OCI-M2 (cell line): ENCODE measurements at regions not wholly inside any gene's neighbourhood (a gene's known extent, or its start where the extent isn't known, plus 50 kb on each side); places are given as distances from the start of the nearest gene placed in this dataset.
"Not testable (repeated sequence)": the region's sequence is repeated elsewhere in the genome, so short reads cannot be mapped to it uniquely, and the experiment has no call there.

ENCODE experiments used
- DNase-seq: peaks from one replicate; lab custom pipeline; 2025; ENCODE audit not compliant: unreplicated experiment; lab: John Stamatoyannopoulos, UW

DNA sequence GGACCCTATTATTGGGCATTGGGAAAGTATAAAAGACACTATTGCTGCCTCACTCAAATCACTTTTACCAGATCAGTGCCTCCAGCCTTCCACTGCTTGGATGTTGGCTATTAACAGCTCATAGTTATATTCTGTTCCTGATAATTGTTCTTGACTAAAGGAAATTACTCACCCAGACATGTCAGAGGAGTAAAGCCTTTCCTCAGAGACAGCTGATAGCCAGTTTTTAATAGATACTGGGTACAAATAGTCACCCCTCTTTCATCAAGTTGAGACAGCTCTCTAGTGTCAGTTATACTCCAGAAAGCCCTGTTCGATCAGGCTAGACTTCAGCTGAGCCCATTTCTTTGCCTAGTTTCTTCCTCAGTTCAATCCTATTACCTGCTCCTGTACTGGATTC, 876.1 kb upstream of the B3GALT2 start:
- no peak for DNase-seq

DNA sequence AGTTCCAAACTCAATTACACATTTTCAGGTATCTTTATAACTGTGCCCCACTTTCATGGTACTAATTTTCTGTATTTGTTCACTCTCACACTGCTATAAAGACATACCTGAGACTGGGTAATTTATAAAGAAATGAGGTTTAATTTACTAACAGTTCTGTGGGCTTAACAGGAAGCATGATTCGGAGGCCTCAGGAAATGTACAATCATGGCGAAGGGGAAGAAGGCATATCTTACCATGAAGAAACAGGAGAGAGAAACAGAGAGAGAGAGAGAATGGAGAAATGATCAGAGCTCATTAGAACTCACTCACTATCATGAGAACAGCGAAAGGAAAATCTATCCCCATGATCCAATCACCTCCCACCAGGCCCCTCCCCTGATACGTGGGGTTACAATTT, 874.1 kb upstream of the B3GALT2 start:
- DNase-seq, result no peak

DNA sequence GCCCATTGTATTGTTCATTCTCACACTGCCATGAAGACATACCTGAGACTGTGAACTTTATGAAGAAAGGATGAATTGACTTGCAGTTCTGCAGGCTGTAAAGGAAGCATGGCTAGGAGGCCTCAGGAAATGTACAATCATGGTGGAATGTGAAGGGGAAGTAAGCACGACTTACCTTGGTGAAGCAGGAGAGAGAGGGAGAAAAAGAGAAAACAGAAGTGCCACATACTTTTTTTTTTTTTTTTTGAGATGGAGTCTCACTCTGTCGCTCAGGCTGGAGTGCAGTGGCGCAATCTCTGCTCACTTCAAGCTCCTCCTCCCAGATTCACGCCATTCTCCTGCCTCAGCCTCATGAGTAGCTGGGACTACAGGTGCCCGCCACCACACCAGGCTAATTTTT, 871.9 kb upstream of the B3GALT2 start:
- DNase-seq, result not testable (repeated sequence)

DNA sequence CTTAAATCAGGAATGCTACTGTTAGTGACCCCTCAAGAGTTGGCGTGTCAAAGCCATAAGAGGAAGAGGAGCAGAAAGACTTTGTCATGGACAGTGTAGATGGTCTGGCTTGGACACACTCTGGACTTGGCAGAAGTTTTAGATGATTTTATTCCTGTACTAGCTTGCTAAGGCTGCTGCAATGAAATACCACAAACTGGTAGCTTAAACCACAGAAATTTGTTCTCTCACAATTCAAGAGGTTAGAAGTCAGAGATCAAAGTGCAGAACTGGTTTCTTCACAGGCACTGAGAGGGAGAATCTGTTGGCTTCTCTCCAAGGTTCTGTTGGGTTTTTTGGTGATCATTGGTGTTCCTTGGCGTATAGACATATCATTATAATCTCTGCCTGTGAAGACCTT, 869.8 kb upstream of the B3GALT2 start:
- DNase-seq, result no peak

DNA sequence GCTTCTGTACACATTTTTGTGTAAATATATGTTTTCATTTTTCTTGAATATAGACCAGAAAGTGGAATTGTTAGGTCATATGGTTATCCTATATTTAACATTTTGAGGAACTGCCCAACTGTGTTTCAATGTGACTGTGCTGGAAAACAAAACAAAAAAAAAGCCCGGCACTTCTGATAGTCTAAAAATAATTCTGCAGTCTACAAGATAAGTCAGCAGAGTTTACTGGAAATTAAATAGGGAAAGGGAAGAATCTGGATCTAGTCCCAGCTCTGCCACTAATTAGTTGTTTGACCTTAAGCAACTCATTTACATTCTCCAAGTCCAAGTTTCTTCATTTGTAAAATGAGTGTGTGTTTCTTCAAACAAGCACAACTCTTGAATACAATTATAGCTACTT, 869.1 kb upstream of the B3GALT2 start:
- no peak for DNase-seq

DNA sequence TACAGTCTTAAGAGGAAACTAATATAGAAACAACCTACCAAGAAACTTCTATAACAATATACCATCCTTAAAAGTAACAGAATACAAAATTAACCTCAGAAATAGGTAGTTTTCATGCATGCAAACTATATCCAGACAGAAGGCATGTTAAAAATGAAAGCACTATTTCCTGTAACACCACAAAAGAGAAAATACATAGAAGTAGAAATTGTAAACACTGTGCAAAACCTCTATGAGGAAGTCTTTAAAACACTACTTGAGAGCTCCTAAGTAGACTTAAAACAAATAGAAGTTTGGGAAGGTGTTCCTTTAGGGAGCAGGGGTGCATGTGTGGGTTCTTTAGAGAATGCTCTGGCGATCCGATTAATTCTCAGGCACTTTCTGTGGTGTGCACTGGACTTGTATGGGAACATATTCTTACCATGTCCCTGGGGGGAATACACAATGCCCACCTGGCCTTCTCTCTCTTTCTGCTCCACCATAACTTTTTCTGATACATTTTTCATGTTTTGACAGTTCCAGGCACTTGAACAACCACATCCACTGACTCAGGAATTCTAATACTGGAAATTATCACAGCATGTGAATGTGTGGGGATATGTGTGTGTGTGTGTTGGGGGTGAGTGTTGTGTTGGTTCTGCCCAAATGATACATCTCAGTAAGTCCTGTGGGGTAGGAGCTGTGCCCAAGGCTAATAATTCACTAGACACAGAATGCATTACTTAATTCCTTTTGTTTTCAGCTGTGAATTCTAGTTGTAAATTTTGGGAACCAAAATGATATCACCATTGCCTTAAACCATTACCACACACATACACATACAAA, 866.3 kb upstream of the B3GALT2 start:
- DNase-seq, result no peak

DNA sequence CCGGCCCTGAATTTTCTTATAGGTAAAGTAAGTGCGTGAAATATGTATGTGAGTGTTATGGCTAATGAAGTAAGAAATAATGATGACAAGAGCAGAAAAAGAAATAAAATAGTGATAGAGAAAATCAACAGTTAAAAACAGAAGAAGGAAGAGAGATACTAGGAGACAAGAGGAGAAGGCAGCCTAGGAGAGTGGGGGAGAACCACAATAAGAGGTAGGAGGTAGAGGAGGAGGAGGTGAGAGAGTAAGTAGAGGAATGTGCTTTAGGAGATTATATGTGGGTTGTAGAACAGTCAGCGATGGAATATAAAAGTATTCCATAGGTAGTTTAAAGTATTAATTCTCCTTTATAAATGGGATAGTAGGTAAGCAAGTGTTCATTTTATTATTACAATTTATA, 861.5 kb upstream of the B3GALT2 start:
- DNase-seq, result no peak

DNA sequence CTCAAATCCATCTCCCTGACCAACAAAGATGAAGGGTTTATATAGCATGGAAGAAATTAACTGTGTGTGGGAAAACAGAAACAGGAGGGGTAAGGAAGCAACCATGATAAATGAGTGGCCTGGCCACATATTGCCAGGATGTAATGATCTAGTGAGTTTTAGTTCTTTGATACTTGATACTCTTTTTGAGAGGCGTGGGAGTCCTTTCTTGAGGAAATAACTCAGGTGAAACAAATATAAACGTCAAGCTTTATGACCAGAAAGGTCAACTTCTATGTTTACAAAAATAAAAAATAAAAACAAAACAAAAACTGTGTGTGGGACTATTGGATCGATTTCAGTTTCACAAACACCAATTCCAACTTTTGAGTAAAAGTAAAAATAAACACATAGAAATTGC, 860.8 kb upstream of the B3GALT2 start:
- no peak for DNase-seq

DNA sequence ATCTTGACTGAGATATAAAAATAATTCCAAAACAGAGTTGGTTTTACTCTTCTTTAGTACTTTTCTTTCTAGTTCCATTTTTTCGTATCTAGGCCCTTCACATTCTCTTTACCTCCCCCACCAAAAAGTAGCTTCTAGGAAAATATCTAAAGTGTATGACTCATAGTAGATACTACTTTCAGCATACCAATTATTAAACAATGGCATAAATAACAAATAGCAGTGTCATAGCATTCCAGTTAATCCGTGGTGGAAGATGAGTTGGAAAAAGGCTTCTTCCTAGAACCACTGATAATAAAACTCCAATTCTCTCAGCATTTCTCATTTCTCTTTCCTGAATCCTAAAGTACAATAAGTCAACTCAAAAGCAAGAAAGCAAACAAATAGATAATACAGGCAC, 859.0 kb upstream of the B3GALT2 start:
- no peak for DNase-seq

DNA sequence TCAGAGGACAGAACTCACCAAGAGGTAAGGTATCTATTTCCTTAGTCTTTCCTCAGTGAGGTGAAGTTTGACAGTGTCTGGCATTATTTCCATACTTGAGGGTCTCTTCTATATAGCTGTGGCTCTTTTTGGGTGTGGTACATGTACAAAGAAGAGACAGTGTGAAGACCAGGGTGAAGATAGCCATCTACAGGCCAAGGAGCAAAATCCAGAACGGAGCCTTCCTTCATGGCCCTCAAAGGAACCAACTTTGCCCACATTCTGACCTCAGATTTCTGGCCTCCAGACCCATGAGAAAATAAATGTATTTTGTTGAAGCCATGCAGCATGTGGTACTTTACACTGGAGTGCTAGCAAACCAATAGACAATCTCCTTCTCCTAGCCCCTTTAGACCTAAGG, 858.5 kb upstream of the B3GALT2 start:
- DNase-seq, result no peak

DNA sequence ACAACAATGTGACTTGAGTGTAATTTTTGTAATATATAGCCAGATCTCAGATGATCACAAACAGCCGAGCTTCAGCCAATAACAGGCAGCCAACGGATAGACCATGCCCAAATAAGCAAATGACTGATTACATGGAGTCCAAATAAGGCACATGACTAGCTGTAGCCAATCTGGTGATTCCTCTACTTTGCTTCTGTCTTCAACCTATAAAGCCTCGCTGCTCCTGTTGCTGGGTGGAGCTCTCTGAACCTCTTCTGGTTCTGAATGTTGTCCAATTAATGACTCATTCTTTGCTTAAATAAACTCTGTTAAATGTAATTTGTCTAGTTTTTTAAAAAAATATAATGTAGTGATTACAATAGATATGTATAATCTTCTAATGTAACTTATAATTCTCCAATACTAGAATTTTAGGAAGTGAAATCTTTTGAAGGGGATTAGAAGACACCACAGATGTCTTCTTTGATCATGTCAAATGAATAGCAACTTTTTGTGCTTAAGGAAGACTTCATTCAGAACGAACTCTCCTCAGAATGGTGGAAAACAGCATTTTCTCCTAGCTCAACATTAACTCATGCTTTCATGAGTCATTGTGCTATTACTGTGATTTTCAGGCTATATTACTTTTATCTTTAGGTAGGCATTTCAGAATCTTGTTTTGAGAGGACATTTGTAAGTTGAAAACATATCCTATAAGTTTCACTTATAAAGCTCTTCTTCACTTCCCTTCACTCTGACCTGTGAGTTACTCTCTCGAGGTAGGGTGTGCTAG, 857.8 kb upstream of the B3GALT2 start:
- no peak for DNase-seq

DNA sequence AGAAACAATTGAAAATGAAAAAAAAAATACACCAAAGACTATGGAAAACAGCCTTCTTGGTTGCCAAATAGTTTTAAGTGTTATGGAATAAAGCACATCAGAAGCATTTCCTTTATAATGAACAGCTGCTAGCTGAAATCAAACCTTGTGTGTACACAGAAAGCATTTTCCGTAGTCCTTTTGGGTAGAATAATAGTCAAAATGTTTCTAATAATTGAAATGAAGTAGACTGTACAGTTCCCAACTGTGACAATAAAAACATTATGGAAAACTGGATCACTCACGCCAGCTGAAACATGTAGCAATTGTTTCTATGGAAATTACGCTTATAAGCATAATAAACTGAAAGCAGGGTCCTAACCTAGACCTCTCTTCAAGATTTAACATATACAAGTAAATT, 856.3 kb upstream of the B3GALT2 start:
- no peak for DNase-seq

DNA sequence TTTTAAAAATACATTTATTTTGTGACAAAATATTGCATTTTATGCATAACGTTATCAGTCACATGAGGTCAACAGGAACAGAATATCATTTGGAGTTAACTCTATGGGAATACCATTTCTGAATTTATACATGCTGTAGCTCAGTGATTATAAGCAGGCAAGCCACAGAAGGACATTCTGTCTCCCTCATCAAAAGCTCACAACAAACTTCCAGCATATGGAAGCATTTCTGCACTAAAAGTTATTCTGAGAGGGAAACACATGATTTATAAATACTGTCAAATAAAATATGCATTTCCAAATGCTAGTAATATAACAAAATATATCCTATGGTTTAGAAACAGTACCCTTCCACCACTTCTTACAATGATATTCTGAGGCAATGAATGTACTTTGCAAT, 854.1 kb upstream of the B3GALT2 start:
- no peak for DNase-seq

DNA sequence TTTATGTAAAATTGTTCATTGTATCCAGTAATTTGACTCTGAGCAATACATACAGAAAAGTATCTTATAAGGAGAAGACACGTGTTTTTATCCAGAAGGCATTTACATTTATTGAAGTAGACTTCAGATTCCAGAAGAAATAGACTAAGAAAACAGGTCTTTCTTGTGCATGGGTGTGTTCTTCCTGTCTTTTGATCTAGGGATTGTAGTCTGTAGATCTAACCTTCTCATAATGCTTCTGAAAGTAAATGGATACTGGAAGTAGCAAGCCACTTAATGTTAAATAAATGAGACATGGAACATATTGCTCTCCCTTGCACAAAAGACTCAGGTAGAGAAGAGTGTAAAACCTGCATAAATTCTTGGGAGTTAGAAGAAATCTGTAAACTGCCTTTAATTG, 853.2 kb upstream of the B3GALT2 start:
- DNase-seq, result no peak

DNA sequence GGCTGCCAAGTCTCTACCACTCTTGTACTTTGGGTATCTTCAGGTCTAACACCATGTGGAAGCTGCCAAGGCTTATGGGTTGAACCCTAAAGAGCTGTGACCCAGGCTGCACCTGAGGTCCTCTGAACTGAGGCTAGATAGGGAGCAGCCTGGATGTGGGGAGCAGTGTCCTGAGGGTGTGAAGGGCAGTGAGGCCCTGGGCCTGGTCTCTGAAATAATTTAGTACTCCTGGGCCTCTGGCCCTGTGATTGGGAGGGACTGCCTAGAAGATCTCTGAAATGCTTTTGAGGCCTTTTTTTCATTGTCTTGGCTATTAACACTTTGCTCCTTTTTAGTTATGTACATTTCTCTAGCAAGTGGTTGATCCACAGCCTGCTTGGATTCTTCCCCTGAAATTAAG, 847.2 kb upstream of the B3GALT2 start:
- DNase-seq, result no peak

DNA sequence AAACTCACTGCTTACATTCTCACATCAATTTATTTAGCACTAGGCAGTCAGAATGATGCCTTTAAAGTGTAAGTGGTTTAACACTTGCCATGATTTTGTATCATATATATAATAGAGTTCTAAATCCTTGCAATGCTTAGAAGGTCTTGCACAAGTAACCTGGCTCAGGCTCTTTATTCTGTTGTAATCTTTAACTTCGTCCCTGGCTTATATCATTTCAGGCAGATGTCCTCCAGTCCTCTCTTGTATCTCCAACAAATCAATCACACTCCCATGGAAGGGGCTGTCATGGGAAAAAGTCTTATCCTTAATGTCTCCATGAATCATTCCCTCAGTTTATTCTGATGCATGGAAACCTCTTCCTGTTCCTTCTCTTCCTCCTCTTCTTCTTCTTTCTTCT, 841.6 kb upstream of the B3GALT2 start:
- no peak for DNase-seq

DNA sequence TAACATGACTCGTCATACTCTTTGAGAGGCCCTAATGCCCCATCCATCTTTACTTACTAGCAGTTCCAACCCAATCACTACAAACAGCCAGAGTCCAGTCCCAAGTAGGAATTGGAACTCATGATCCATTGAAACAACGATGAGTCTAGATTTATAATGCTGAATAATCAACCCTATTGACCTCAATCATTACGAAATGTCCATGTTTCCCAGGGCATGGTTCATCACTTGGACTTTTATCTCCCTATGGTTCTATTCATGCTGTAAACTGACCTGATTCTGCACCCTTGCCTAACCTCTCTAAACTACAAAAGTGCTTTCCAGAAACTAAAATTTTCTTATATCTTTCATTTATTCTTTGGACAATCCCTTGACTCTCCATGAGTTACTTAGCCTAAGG, 840.0 kb upstream of the B3GALT2 start:
- DNase-seq, result no peak

DNA sequence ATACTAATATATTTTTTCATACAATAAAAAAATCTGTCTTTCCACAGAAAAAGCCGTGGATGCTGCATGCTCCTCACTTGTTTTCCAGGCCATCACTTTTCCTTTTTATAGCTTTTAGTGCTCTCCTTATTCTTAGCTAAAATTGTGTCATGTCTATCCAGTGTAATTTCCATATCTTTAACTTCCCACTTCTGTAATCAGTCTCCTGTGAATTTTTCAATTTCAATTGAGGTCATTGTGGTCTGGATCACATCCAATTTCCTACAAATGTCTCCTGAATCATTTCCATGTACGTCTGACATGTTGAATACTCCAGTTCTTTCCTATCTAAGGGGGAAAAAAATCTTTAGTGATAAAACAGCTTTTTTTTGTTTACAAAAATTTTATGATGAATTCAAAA, 838.2 kb upstream of the B3GALT2 start:
- DNase-seq, result no peak

DNA sequence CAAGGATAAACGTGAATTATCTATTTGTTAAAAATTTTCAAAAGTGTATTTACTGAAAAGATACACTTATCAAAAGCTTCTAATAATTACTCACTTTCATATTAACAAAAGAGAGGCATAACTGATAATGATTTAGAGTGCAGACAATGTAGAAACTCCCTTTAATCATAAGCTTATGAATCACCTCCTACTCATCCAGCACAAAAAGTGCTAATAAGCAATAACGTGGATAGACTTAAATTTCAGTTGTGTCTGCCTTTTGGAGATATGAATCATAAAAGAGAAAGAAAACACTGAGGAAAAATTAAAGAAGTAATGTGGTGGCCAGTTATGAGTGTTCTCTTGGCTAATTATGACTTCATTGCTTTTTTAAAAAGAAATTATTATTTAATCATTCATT, 827.6 kb upstream of the B3GALT2 start:
- DNase-seq, result no peak

DNA sequence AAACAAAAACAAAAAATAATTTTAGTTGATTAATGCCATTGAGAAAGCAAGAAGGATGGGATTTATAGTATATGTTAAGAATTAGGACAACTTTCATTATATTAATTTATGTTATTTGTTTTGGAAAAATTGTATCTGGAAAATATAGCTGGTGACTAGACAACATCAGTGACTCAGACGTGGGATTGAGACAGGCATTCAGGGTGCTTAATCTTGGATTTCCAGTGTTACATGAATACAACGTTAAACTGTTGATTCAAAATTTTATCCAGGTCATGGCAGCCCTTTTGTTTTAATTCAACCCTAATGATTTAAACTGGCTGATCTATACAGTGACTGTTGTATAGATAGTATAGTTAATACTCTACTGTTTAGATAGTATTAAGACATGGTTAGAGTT, 827.1 kb upstream of the B3GALT2 start:
- no peak for DNase-seq

DNA sequence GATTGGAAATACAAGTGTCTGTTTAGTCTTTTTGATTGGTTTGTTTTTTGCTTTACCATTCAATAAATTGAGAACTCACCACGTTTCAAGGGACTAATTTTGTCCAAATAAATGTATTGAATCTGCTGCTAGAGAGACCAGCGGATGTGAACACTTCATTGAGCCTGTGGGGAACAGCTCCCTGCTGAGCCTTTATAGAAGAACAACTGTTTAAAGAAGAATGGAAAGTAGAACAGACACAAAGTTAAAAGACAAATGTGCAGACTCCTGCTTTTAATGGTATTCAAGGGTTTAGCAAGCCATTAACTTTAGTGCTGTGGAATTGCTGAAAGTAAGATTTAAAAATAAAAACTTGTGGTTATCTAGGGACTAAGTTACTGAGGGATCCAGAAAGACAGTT, 817.7 kb upstream of the B3GALT2 start:
- DNase-seq, result no peak

DNA sequence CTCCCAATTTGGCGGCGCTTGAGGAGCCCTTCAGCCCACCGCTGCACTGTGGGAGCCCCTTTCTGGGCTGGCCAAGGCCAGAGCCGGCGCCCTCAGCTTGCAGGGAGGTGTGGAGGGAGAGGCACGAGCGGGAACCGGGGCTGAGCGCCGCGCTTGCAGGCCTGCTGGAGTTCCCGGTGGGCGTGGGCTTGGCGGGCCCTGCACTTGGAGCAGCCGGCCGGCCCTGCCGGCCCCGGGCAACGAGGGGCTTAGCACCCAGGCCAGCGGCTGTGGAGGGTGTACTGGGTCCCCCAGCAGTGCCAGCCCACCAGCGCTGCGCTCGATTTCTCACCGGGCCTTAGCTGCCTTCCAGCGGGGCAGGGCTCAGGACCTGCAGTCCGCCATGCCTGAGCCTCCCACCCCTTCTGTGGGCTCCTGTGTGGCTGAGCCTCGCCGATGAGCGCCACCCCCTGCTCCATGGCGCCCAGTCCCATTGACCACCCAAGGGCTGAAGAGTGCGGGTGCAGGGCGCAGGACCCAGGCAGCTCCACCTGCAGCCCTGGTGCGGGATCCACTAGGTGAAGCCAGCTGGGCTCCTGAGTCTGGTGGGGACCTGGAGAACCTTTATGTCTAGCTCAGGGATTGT, 815.4 kb upstream of the B3GALT2 start:
- DNase-seq, result not testable (repeated sequence)
